22Rv1 (cell line): ENCODE measurements at regions not wholly inside any gene's neighbourhood (a gene's known extent, or its start where the extent isn't known, plus 50 kb on each side); places are given as distances from the start of the nearest gene placed in this dataset.
A peak's percentile ranks its signal among the peaks of the same experiment; 100 is the strongest.

ENCODE experiments used
- H3K27ac ChIP-seq: fragments of 450-650 bp; 2 replicates; pipeline ENCODE4 v1.5.1; 2017
- ZFX ChIP-seq: fragments of 450-650 bp; IDR thresholded peaks from 2 replicates; pipeline ENCODE4 v1.6.1; 2017; ENCODE audit warnings: antibody characterized with exemption, borderline replicate concordance
- TF ChIP-seq, protein P1 (sequence below): fragments of 450-650 bp; IDR thresholded peaks from 2 replicates; pipeline ENCODE4 v1.5.1; 2017; ENCODE audit warnings: mild to moderate bottlenecking

DNA sequence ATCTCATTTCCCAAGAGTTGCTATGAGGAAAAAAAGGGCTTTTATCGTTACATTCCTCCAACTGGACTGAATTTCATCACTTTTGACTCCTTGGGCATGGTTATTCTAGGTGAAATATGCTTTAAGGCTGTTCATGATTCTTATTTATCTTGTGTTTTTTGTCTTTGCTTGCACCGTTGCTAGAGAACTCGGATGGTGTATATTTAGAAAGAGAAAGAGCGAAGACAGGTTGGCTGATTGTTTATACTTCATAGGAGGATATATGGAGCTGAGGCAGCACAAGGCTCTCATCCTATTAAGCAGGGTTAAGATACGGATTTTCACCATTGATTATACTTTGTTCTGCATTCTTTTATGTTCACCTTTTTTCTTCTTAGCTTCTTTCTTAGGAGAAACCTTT is 94.9 kb upstream of the GEMIN8 start:
- H3K27ac ChIP-seq = no peak overlapping the region
- no peak for TF ChIP-seq ZFX
- TF ChIP-seq, protein P1, sequence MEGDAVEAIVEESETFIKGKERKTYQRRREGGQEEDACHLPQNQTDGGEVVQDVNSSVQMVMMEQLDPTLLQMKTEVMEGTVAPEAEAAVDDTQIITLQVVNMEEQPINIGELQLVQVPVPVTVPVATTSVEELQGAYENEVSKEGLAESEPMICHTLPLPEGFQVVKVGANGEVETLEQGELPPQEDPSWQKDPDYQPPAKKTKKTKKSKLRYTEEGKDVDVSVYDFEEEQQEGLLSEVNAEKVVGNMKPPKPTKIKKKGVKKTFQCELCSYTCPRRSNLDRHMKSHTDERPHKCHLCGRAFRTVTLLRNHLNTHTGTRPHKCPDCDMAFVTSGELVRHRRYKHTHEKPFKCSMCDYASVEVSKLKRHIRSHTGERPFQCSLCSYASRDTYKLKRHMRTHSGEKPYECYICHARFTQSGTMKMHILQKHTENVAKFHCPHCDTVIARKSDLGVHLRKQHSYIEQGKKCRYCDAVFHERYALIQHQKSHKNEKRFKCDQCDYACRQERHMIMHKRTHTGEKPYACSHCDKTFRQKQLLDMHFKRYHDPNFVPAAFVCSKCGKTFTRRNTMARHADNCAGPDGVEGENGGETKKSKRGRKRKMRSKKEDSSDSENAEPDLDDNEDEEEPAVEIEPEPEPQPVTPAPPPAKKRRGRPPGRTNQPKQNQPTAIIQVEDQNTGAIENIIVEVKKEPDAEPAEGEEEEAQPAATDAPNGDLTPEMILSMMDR = no peak

DNA sequence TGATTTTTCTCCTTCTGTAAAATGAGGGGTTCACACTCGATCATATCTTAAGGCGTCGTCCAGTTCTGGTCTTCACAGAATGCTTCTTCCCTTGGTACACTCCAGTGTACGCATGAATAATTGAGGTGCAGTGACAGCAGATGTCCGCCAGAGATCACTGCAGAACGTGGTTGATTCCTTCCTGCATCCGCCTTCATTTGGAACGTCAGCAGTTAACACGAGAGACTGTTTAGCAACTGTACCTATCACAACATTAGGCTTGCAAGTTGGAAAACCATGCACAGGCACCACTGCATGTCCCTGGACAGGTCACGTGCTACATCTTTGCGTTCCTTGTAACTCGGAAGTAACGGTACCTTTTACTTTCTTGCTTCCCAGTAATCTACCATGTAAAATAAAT is 66.0 kb upstream of the GEMIN8 start:
- no peak overlapping the region for H3K27ac ChIP-seq
- TF ChIP-seq, protein P1 = peak; percentile 62
- TF ChIP-seq ZFX = no peak

DNA sequence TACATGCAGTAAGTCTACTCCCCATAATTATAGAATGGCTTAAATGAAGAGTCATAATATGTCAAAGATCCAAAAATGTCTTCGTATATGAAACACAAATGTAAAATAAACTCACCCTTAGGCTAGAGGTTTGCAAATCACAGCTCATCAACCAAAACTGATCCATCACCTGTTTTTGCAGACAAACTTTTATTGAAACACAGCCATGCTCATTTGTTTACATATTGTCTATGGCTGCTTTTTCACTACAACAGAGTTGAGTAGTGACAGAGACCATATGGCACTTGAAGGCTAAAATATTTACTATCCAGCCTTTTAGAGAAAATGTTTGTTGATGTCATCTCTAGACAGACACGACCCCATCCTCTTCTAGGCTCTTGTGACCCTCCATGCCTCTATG is 64.5 kb upstream of the GEMIN8 start:
- TF ChIP-seq ZFX = no peak
- TF ChIP-seq, protein P1 = no peak
- no peak overlapping the region for H3K27ac ChIP-seq

DNA sequence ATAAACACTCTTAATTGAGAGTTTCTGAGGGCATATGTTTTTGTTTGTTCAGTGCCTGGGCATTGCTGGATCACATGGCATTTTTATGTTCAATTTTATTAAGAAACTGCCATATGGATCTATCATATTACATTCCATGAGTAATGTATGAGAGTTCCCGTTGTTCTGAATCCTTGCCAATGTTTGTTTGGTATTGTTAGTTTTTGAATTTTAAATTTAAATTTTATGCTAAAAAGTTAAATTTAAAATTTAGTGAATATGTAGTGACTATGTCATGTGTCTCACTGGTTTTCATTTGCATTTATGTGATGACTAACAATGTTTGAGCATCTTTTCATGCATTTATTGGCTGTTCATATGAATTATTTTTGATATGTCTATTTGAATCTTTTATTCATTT is 54.8 kb upstream of the GEMIN8 start:
- H3K27ac ChIP-seq = no peak overlapping the region
- TF ChIP-seq, protein P1 = no peak
- no peak for TF ChIP-seq ZFX

DNA sequence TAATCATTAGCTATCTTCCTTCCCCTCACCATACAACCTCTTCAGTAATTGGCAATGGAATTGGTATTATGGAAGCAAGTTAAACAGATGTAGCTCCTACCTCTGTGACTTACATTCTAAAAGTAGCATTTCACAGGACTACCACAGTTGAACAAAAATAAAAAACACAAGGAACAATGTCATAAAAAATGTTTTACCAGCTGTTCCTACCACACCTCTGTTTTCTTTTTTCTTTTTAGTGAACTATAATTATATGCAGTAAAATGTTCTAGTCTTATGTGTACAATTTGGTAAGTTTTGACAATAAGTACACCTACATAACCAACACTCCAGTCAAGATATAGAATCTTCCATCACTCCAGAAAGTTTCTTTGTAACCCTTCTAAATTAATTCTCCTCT is 54.1 kb upstream of the GEMIN8 start:
- no peak overlapping the region for H3K27ac ChIP-seq
- TF ChIP-seq, protein P1 = no peak
- TF ChIP-seq ZFX = no peak

DNA sequence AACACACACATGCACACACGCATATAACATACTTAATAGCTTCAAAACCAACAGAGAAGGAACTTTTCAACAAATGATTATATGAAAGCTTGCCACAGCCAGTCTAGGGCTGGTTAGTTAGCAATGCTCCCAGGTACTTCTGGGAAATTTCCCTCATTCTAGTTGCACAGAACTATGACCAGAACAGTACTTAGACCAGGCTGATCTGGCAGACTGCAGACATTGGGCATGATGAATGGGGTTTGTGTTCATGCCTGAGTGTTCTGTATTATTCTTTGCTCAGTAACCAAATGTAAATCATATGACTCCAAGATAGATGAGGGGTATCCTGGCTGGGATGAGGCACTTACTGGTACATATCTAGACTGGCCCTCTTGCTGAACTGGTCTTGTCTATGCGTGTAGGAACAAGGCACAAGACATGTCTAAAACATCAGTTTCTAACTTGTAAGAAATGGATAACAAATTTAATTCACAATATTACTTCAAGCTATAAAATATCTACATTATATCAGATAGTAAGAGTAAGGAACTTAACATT is 50.3 kb upstream of the GEMIN8 start:
- H3K27ac ChIP-seq = no peak overlapping the region
- TF ChIP-seq, protein P1 = no peak
- no peak for TF ChIP-seq ZFX
